Spinal cord (tissue), 9 donors: ENCODE measurements at regions not wholly inside any gene's neighbourhood (a gene's known extent, or its start where the extent isn't known, plus 50 kb on each side); places are given as distances from the start of the nearest gene placed in this dataset.

ENCODE experiments used
- DNase-seq, 6 donors: peaks; one replicate each; pipeline versions ENCODE4 v3.0.0 to v3.0.0-alpha.2; 2013 to 2015; ENCODE audit warnings: low spot score in 6 of 6, low read depth in 4 of 6
- H3K27ac ChIP-seq: one replicate; pipeline ENCODE4 v1.5.1; 2013; ENCODE audit warnings: low read depth, low read length, control low read depth
- H3K27me3 ChIP-seq: one replicate; pipeline ENCODE4 v1.6.1; 2013; ENCODE audit warnings: low read length; ENCODE audit not compliant: control insufficient read depth, insufficient read depth
- H3K36me3 ChIP-seq: one replicate; pipeline ENCODE4 v1.6.1; 2013; ENCODE audit warnings: low read length; ENCODE audit not compliant: control insufficient read depth, insufficient read depth
- H3K4me1 ChIP-seq: one replicate; pipeline ENCODE4 v1.6.1; 2013; ENCODE audit warnings: low read length; ENCODE audit not compliant: control insufficient read depth, insufficient read depth
- H3K4me3 ChIP-seq: one replicate; pipeline ENCODE4 v1.5.1; 2013; ENCODE audit warnings: low read depth, low read length, control low read depth
- H3K9me3 ChIP-seq: one replicate; pipeline ENCODE4 v1.6.1; 2013; ENCODE audit warnings: low read length; ENCODE audit not compliant: control insufficient read depth, insufficient read depth
- WGBS: methylation state at CpG from one replicate; pipeline ENCODE4 v1.1.5; 2013; ENCODE audit warnings: missing lambda C conversion rate; ENCODE audit not compliant: insufficient coverage; 5-methylcytosine and 5-hydroxymethylcytosine counted together
- donor health status: healthy.

DNA sequence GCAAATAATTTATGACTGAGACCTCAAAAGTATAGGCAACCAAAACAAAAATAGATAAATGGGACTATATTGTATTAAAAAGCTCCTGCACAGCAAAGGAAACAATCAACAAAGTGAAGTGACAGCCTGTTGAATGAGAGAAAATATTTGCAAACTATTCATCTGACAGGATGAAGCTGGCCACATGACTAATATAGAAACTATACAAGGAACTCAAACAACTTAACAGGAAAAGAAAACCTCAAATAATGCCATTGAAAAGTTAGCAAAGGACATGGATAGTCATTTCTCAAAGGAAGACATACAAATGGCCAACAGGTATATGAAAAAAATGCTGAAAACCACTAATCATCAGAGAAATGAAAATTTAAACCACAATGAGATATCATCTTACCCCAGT is 245.1 kb downstream of the STK31 start:
- no peaks in the 10 kb centered on the region for H3K27me3 ChIP-seq
- no peak overlapping the region for H3K4me3 ChIP-seq
- no peaks in the 10 kb centered on the region for H3K36me3 ChIP-seq
- H3K27ac ChIP-seq, result no peak overlapping the region
- peaks cover 4% of the 10 kb centered on the region for H3K9me3 ChIP-seq
- peaks cover 3% of the 10 kb centered on the region for H3K4me1 ChIP-seq
- DNase-seq, result no peak

DNA sequence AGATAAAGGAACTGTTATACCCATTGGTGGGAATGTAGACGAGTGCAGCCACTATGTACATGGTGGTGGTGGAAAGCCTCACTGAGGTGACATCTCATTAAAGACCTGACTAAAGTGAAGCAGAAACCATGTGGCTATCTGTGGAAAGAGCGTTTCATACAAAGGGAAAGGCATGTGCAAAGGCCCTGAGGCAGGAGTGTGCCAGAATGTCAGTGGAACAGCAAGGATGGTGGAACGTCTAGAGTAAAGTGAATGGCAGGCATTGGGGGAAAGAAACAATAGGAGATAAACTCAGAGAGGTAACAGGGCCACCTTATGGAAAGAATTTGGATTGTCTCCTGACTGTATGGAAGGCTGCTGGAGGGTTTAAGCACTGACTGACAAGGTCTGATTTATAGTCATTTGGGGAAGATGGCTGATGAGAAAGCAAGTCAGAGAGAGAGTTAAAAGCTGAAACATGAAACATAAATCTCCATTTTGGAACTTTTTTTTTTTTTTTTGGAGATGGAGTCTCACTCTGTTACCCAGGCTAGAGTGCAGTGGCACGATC is 245.7 kb downstream of the STK31 start:
- H3K27me3 ChIP-seq, result no peaks in the 10 kb centered on the region
- no peak overlapping the region for H3K4me3 ChIP-seq
- H3K36me3 ChIP-seq, result no peaks in the 10 kb centered on the region
- H3K9me3 ChIP-seq, result peaks cover 4% of the 10 kb centered on the region
- H3K27ac ChIP-seq, result no peak overlapping the region
- no peak for DNase-seq
- 90% methylated on average over 3 of the region's 4 CpGs for WGBS
- H3K4me1 ChIP-seq, result peaks cover 3% of the 10 kb centered on the region

DNA sequence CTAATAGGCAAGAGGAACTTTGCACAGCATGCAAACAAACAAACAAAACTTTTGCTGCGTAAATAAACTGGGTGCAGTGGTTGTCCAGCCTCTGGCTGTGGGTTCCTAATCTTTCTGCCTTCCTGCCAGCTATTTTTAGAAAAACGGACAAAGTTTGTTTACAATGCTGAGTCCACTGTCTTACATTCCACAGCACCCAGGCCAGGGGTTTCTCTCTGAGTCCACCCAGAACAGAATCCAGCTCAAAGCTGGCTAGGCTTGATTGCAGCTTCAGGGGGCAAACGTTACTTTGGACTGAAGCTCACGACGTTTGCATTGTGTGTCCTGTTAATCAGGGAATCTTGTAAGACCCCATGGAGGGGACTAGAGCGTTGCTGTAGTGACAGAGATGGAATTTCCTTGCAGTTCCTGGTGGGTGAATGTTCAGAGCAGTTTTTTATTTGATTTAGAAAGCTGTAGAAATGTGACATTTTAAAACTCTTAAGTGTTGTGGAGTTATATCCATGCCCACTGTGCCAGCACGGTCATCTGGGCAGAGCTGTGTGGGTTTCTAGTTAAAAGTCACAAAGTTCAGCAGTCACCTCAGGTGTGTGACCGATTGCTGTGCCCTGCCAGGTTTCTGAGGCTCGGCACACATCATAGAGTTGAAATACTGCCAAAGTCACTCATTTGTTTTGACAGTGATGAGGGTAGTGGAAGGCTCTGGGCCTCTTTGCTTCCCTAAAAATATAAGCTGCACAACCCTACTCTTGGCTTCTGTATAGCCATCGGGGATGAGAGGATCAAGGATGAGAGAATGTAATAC is 247.0 kb downstream of the STK31 start:
- H3K36me3 ChIP-seq, result no peaks in the 10 kb centered on the region
- no peak overlapping the region for H3K27ac ChIP-seq
- H3K4me1 ChIP-seq, result peaks cover 3% of the 10 kb centered on the region
- peak in 2 of 6 donors; percentile 37 to 70 for DNase-seq
- no peaks in the 10 kb centered on the region for H3K27me3 ChIP-seq
- H3K9me3 ChIP-seq, result peaks cover 4% of the 10 kb centered on the region
- WGBS, result 10% methylated on average over 8 of the region's 10 CpGs
- H3K4me3 ChIP-seq, result no peak overlapping the region

DNA sequence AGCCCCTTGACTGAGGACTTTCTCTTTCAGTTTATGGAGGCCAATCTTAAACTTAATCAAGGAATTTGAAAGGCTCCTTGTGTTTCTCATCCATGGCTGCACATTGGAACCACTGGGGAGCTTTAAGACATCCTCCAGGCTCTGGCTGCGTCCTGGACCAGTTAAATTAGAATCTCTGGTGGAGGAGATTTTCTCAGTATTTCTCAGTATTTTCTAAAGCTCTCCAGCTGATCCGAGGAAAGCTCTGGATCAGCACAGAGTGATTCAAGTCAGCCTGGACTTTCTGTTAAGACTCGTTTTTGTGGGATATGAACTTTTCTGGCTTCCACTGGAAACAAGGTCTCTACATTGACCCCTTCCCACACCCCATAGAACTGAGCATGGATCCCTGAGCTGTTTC is 249.8 kb downstream of the STK31 start:
- Histone ChIP-seq H3K4me3 (no peak overlapping the region), H3K27me3 (no peaks in the 10 kb centered on the region), H3K27ac (no peak overlapping the region), H3K4me1 (peaks cover 3% of the 10 kb centered on the region), H3K9me3 (peaks cover 2% of the 10 kb centered on the region), H3K36me3 (no peaks in the 10 kb centered on the region)
- DNase-seq, result peak in 1 of 6 donors; percentile 50
- WGBS, result 67% methylated on average over 1 of the region's 3 CpGs

DNA sequence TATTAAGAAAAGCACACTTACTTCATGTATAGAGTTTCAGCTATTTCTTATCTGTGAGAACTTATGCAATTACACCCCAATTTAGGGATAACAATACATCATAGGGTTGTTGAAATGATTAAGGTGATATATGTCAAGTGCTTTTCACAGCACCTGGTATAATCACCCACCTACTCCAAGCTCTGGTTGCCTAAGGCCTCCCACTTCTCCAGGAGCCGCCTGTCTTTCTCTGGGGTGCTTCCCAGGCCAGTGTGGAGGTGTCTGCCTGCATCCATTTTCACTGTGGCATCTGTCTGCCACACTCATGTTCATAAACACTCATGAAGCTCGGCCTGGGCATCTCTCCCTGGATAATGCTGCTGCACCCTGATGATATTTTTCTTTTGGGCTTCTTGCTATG is 250.3 kb downstream of the STK31 start:
- H3K27ac ChIP-seq, result no peak overlapping the region
- H3K4me1 ChIP-seq, result peaks cover 3% of the 10 kb centered on the region
- no peak overlapping the region for H3K4me3 ChIP-seq
- no peaks in the 10 kb centered on the region for H3K27me3 ChIP-seq
- H3K9me3 ChIP-seq, result peaks cover 2% of the 10 kb centered on the region
- H3K36me3 ChIP-seq, result no peaks in the 10 kb centered on the region
- WGBS, result 92% methylated on average over 2 of the region's 2 CpGs
- no peak for DNase-seq

DNA sequence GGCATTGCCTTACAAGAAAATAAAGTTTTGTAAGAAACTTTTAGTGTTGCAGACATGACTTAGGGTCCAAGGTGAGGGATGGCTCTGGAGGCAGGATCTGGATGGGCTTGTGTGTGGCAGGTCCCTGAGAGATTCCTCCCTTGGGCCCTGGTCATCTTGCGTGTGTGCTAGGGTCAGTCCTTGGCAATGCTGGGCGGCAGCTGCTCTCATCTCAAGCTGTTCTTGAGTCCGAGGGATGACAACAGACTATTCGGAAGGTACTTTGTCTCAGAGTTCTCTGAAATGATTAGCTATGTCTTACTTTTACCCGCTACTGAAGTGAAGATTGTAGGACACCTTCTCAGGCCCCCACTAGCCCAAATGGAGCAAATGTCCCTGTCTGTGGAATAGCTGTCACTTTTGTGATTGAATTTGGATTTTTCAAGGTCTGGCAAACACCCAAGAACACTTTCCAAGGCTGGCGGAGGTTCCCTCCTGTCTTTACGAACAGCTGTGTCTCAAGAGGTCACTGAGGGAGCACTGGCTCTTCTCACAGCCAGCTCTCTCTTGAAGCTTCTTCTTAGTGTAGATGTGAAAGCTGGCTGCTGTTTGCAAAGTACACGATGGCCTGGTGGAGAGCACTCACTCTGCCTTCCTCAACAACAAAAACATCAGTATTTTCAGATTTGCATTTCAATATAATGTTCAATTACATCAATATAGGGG is 253.6 kb downstream of the STK31 start:
- Histone ChIP-seq H3K9me3 (no peaks in the 10 kb centered on the region), H3K36me3 (no peaks in the 10 kb centered on the region), H3K27me3 (no peaks in the 10 kb centered on the region), H3K27ac (no peak overlapping the region), H3K4me3 (no peak overlapping the region), H3K4me1 (peaks cover 4% of the 10 kb centered on the region)
- WGBS, result 90% methylated on average over 5 of the region's 8 CpGs
- no peak for DNase-seq

DNA sequence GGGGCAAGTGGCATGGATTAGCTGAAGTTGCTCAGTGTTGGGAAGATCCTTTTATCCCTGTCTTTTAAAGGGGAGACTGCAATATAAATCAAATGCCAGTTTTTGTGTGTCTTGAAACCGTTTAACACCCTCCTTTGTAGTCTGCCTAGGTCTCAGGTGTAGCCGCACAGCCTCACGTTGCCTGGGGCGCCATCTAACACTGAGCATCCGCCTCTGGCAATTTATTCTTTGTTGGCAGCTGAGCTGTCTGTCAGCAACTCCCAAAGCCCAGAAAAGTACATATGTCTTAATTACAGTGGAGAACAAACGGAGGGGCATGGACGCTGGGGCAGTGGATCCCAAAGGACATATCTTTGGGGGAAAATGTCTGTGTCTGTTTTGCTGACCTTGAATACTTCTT is 254.7 kb downstream of the STK31 start:
- H3K4me1 ChIP-seq, result peaks cover 4% of the 10 kb centered on the region
- no peaks in the 10 kb centered on the region for H3K36me3 ChIP-seq
- no peak overlapping the region for H3K27ac ChIP-seq
- H3K27me3 ChIP-seq, result no peaks in the 10 kb centered on the region
- H3K9me3 ChIP-seq, result no peaks in the 10 kb centered on the region
- WGBS, result 43% methylated on average over 6 of the region's 7 CpGs
- DNase-seq, result peak in 1 of 6 donors; percentile 48
- no peak overlapping the region for H3K4me3 ChIP-seq

DNA sequence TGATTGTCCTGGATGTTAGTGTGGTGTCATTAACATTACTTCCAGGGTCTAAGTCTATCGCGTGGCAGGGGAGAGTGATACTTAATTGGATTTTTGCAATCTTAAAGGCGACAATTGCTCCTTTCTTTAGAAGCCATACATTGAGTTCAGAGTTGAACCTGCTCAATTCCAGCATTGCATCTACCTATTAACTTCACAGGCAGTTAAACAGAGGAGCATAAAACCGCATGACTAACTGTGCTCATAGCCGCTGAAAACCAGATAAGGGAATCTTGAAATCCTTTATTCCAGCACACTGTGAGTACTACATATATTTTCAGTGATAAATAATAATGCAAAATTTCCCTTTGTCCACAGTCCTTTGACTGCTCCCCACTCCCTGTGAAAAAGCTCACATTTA is 255.3 kb downstream of the STK31 start:
- Histone ChIP-seq H3K36me3 (no peaks in the 10 kb centered on the region), H3K4me1 (peaks cover 4% of the 10 kb centered on the region), H3K4me3 (no peak overlapping the region), H3K27ac (no peak overlapping the region), H3K27me3 (no peaks in the 10 kb centered on the region), H3K9me3 (no peaks in the 10 kb centered on the region)
- DNase-seq, result peak in 1 of 6 donors; percentile 79
- WGBS, result 87% methylated on average over 3 of the region's 5 CpGs

DNA sequence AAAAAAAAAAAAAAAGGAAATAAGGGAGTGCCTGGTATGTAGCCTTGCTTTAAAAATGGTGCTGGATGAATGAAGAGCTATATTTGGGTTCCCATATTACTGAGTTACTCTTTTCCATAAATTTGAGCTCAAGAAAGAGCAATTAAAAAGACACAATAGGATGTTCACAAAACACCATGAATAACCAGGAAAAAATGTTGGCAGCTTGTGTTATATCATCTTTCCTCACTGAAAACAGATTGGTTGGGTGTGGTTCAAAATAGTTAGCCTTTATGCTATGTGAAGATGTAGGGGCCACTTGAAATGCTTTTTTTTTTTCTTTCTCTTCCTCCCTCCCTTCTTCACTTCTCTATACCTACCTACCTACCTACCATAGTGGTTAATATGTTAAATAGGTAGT is 256.9 kb downstream of the STK31 start:
- no peak for DNase-seq
- Histone ChIP-seq H3K4me3 (no peak overlapping the region), H3K4me1 (peaks cover 4% of the 10 kb centered on the region), H3K27me3 (no peaks in the 10 kb centered on the region), H3K36me3 (no peaks in the 10 kb centered on the region), H3K9me3 (no peaks in the 10 kb centered on the region), H3K27ac (no peak overlapping the region)
